AG09319 (cell line): ENCODE measurements at regions not wholly inside any gene's neighbourhood (a gene's known extent, or its start where the extent isn't known, plus 50 kb on each side); places are given as distances from the start of the nearest gene placed in this dataset.

Experiments used
- DNase-seq: peaks from one replicate; pipeline ENCODE4 v3.0.0-alpha.2; 2010; ENCODE audit warnings: low read depth; ENCODE audit errors: extremely low read depth
- TF ChIP-seq, protein P1 (sequence below): IDR thresholded peaks from 2 replicates; pipeline ENCODE4 v1.5.1; 2011; ENCODE audit warnings: low read depth, mild to moderate bottlenecking, inconsistent platforms, low read length, moderate library complexity

DNA sequence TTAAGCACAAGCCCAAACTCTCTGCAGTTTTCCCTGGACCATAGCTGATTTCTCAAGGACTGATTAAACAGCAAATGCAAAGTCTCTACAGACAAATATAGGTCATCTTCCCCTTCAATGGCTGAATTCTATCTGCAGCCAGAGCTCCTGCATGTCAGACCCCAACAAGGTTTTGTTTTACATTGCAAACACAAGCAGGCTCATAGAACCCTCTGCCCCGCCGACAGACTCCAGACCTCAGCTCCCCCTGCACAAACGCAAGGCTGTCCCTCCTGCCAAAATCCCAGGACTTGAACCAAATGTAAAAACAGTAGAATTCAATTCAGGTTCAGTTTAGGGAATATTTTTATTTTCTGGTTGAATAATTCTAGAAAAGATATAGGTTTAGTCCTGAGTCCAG lies 526.7 kb upstream of the TRPC7 start:
- no peak for DNase-seq
- TF ChIP-seq, protein P1, sequence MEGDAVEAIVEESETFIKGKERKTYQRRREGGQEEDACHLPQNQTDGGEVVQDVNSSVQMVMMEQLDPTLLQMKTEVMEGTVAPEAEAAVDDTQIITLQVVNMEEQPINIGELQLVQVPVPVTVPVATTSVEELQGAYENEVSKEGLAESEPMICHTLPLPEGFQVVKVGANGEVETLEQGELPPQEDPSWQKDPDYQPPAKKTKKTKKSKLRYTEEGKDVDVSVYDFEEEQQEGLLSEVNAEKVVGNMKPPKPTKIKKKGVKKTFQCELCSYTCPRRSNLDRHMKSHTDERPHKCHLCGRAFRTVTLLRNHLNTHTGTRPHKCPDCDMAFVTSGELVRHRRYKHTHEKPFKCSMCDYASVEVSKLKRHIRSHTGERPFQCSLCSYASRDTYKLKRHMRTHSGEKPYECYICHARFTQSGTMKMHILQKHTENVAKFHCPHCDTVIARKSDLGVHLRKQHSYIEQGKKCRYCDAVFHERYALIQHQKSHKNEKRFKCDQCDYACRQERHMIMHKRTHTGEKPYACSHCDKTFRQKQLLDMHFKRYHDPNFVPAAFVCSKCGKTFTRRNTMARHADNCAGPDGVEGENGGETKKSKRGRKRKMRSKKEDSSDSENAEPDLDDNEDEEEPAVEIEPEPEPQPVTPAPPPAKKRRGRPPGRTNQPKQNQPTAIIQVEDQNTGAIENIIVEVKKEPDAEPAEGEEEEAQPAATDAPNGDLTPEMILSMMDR, result no peak

DNA sequence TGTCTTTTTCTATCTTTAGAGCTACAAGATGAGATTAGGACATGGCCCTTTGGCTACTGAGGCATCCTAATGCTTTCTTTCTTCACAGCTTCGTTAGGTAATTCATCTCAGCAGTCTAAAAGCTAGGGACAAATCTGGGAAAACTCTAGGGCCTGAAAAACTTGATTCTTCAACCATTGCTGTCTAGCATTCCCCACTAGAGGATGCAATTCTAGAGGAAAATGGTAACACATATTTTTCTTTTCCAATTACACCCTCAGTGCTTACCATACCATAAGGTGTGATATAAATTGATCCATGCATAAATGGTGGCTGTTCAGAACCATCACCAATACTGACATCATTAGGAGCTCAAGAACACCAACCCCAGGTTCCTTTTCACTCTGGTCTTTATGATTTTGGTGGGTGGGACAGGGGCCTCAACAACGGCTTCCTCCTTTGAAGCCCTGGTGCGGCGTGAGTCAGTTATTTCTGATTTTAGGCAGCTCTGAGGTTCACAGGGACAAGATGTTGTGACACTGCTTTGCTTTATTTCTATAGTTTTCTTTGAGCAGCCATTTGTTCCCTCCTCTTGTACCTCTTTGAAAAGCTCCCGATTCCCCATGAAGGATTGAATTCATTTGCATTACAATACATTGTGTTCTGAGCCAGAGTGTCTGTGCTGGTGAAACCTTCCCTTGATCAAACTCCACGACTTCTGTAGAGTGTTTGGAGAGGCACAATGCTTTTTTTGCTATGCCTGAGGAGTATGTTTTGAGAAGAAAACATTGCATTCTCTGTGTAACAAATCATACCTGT lies 526.0 kb upstream of the TRPC7 start:
- TF ChIP-seq, protein P1, result no peak; the same call in 1 of the 2 replicates
- no peak for DNase-seq

DNA sequence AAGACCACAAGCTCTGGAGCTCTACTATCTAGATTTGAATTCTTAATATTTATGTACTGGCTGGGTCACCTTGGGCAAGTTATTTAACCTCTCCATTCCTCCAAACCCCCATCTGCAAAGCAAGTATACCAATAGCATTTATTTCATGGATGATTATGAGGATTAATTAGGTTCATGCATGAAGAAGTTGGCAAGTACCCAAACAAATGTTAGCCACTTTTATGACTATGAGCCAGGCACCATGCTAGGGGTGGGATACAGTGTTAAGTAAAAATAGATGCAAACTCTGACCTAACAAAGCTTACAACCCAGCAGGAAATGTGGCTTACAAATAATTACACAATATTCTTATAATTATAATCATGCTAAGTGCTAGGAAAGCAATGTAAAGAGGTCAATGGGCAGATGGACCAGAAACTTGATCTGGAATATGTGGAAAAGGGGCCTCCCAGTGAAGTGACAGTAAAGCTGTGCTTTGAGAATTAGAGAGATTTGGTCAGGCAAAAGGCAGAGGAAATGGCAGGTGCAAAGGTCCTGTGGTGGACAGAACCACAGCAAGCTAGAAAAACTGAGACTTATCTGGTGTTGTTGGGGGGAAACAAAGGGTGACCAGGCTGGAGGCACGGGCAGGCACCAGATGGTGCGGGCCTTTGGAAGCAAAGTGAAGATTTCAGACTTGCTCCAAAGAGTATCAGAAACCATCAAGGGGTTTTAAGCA lies 525.2 kb upstream of the TRPC7 start:
- TF ChIP-seq, protein P1, result no peak
- DNase-seq, result no peak

DNA sequence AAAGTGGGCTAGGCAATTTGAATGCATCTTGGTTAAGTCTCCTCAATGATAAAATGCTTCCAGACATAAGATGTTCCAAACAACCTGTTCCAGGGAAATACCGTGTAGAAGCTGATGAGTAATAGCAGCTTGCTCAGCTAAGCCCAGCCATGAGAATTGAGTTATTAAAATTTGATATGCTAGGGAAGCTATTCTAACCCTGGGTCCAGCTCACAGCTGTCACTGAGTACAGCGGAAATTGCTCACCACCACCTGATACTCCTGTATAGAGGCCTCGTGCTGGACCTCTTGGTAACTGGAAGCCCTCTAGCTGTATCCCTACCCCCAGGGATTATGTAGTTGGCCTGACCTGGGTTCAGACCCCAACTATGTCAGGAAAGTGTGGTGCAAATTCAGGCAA lies 521.3 kb upstream of the TRPC7 start:
- TF ChIP-seq, protein P1, result no peak
- DNase-seq, result no peak

DNA sequence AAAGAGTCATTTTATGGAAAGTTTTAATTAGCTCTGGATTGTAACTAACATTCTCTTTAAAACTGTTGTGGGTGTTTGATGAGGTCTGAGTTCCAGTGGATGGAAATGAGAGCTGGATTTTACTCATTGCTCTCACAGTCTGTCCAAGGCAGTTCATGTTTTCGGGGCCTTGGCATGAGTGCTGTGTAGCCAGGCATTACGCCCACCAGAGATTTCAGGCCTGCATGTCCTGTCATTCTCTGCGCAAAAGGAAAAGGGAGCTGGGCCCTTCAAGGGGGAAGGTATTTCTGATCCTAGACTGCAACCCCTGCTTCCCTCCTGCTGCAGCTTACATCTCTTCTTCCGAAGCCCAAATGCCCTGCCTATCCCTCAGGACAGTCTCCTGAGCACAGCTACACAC lies 499.6 kb upstream of the TRPC7 start:
- no peak for DNase-seq
- TF ChIP-seq, protein P1, result no peak

DNA sequence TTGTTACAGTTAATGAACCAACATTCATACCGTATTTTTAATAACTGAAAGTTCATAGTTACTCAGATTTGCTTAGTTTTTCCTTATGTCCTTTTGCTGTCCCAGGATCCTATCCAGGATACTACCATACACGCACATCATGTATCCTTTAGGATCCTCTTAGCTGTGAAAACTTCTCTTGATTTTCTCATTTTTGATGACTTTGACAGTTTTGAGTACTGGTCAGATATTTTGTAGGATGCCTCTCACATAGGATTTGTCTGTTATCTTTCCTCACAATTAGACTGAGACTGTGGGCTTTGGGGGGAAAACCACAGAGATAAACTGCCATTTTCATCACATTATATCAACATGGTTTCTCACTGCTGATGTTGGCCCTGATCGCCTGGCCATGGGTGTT lies 491.3 kb upstream of the TRPC7 start:
- TF ChIP-seq, protein P1, result no peak
- no peak for DNase-seq

DNA sequence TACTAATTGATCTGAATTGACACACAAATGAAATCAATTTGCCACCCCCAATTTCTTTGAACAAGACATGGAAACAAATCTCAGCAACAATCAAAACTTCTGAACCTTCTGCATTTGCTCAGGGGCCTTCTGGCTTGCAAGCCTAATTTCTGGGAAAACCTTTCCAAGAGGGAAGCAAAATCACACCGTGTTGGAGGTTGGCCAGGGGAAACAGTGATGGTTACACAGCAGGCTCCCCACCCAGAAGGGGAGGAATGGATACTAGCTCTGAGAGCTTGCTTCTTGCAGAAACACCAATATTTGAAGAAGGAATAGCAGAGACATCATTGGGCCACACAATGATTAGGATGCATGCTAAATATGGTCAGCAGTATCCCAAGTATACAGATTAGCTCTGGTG lies 488.6 kb upstream of the TRPC7 start:
- TF ChIP-seq, protein P1, result no peak
- DNase-seq, result no peak
